ENCODE measurements at regions not wholly inside any gene's neighbourhood (a gene's known extent, or its start where the extent isn't known, plus 50 kb on each side); places are given as distances from the start of the nearest gene placed in this dataset.

GRCh38 chr13:97139691-97140090 lies 82.4 kb upstream of the MBNL2 start:
- DNase-seq = no peak
- Histone ChIP-seq H3K36me3 (no peaks in the 10 kb centered on the region), H3K27ac (no peak overlapping the region), H3K4me1 (peaks cover 0 to 7% (median 2%) of the 10 kb centered on the region in 6 donors), H3K4me3 (no peak overlapping the region), H3K27me3 (replicated peaks in 1 of 7) (peaks cover 0 to 21% (median 0%) of the 10 kb centered on the region in 7 donors), H3K9me3 (no peaks in the 10 kb centered on the region)
- no peak for TF ChIP-seq POLR2A (IDR thresholded peaks at IDR 0.05)
- TF ChIP-seq CTCF (IDR thresholded peaks at IDR 0.05 in 8 of 11, conservative IDR thresholded peaks at IDR 0.05 in 3 of 11) = no peak
- no peak for TF ChIP-seq POLR2AphosphoS5 (IDR thresholded peaks at IDR 0.05)
- intact Hi-C loops (cut with DNase I; ENCODE audit: low total_unique reads) = no loop called here
- WGBS, 5 donors = 79 to 88% (median 83%) methylated on average over 3 of the region's 3 CpGs

- no peak overlapping the region for H3K27ac ChIP-seq
- WGBS, 5 donors = 74 to 85% (median 78%) methylated on average over 6 of the region's 6 CpGs
- H3K27me3 ChIP-seq (replicated peaks in 1 of 7) = peaks cover 0 to 21% (median 0%) of the 10 kb centered on the region in 7 donors
- H3K4me3 ChIP-seq = no peak overlapping the region
- DNase-seq = no peak
- H3K4me1 ChIP-seq = peaks cover 0 to 7% (median 2%) of the 10 kb centered on the region in 6 donors
- intact Hi-C loops (cut with DNase I; ENCODE audit: low total_unique reads) = no loop called here
- no peaks in the 10 kb centered on the region for H3K36me3 ChIP-seq
- TF ChIP-seq POLR2AphosphoS5 (IDR thresholded peaks at IDR 0.05) (no peak), CTCF (IDR thresholded peaks at IDR 0.05 in 8 of 11, conservative IDR thresholded peaks at IDR 0.05 in 3 of 11) (no peak), POLR2A (IDR thresholded peaks at IDR 0.05) (no peak)
- H3K9me3 ChIP-seq = no peaks in the 10 kb centered on the region
Measured at GRCh38 chr13:97140131-97140530, 82.0 kb upstream of the MBNL2 start.

- peaks cover 0 to 21% (median 0%) of the 10 kb centered on the region in 7 donors for H3K27me3 ChIP-seq (replicated peaks in 1 of 7)
Measured at GRCh38 chr13:97140611-97141010, 81.5 kb upstream of the MBNL2 start.

GRCh38 chr13:97141097-97141496 lies 81.0 kb upstream of the MBNL2 start:
- Histone ChIP-seq H3K9me3 (no peaks in the 10 kb centered on the region), H3K27ac (no peak overlapping the region), H3K4me3 (no peak overlapping the region), H3K36me3 (no peaks in the 10 kb centered on the region), H3K4me1 (peaks cover 0 to 7% (median 2%) of the 10 kb centered on the region in 6 donors), H3K27me3 (replicated peaks in 1 of 7) (peaks cover 0 to 21% (median 0%) of the 10 kb centered on the region in 7 donors)
- intact Hi-C loops (cut with DNase I; ENCODE audit: low total_unique reads) = no loop called here
- 81 to 84% (median 81%) methylated on average over 3 of the region's 3 CpGs for WGBS, 5 donors
- TF ChIP-seq POLR2AphosphoS5 (IDR thresholded peaks at IDR 0.05) = no peak
- TF ChIP-seq CTCF (IDR thresholded peaks at IDR 0.05 in 8 of 11, conservative IDR thresholded peaks at IDR 0.05 in 3 of 11) = no peak
- TF ChIP-seq POLR2A (IDR thresholded peaks at IDR 0.05) = no peak
- DNase-seq = no peak

More at GRCh38 chr13:97140611-97141010, 81.5 kb upstream of the MBNL2 start:
- intact Hi-C loops (cut with DNase I; ENCODE audit: low total_unique reads) = no loop called here
- no peak for DNase-seq
- TF ChIP-seq POLR2A (IDR thresholded peaks at IDR 0.05) (no peak), POLR2AphosphoS5 (IDR thresholded peaks at IDR 0.05) (no peak), CTCF (IDR thresholded peaks at IDR 0.05 in 8 of 11, conservative IDR thresholded peaks at IDR 0.05 in 3 of 11) (no peak)
- Histone ChIP-seq H3K4me1 (peaks cover 0 to 7% (median 2%) of the 10 kb centered on the region in 6 donors), H3K4me3 (no peak overlapping the region), H3K36me3 (no peaks in the 10 kb centered on the region), H3K27ac (no peak overlapping the region), H3K9me3 (no peaks in the 10 kb centered on the region)
- WGBS, 5 donors = 54 to 80% (median 60%) methylated on average over 3 of the region's 3 CpGs

Measured in spleen (tissue), 11 donors.